ENCODE measurements at regions not wholly inside any gene's neighbourhood (a gene's known extent, or its start where the extent isn't known, plus 50 kb on each side); places are given as distances from the start of the nearest gene placed in this dataset.

- DNase-seq, result no peak
Observed at GRCh38 chr20:10771435-10772140, 97.8 kb upstream of the JAG1 start.

GRCh38 chr20:10774357-10774943 lies 100.7 kb upstream of the JAG1 start:
- DNase-seq, result no peak

GRCh38 chr20:10777710-10778109 lies 103.9 kb upstream of the JAG1 start:
- peak in 1 of 2 experiments; percentile 23 for DNase-seq

GRCh38 chr20:10779911-10780310 lies 106.1 kb upstream of the JAG1 start:
- DNase-seq, result no peak

GRCh38 chr20:10780901-10781300 lies 107.1 kb upstream of the JAG1 start:
- DNase-seq, result no peak

GRCh38 chr20:10781526-10781925 lies 107.7 kb upstream of the JAG1 start:
- no peak for DNase-seq

GRCh38 chr20:10783707-10784553 lies 110.1 kb upstream of the JAG1 start:
- DNase-seq, result peak; percentile 36 to 41

- DNase-seq, result peak; percentile 18 to 45
Observed at GRCh38 chr20:10784554-10785183, 110.9 kb upstream of the JAG1 start.

GRCh38 chr20:10786678-10787077 lies 112.9 kb upstream of the JAG1 start:
- DNase-seq, result no peak

GRCh38 chr20:10788055-10788454 lies 114.3 kb upstream of the JAG1 start:
- DNase-seq, result no peak

- DNase-seq, result no peak
Observed at GRCh38 chr20:10788877-10789276, 115.1 kb upstream of the JAG1 start.

GRCh38 chr20:10789386-10789785 lies 115.6 kb upstream of the JAG1 start:
- DNase-seq, result peak in 1 of 2 experiments; percentile 7

GRCh38 chr20:10790013-10790412 lies 116.2 kb upstream of the JAG1 start:
- DNase-seq, result peak; percentile 85 to 93

- no peak for DNase-seq
Observed at GRCh38 chr20:10792291-10792690, 118.5 kb upstream of the JAG1 start.

- DNase-seq, result no peak
Observed at GRCh38 chr20:10793766-10794165, 120.0 kb upstream of the JAG1 start.

GRCh38 chr20:10794765-10795164 lies 121.0 kb upstream of the JAG1 start:
- no peak for DNase-seq

GRCh38 chr20:10795286-10796026 lies 121.7 kb upstream of the JAG1 start:
- DNase-seq, result peak; percentile 22 to 42

- no peak for DNase-seq
Observed at GRCh38 chr20:10798811-10799210, 125.0 kb upstream of the JAG1 start.

GRCh38 chr20:10799735-10800134 lies 125.9 kb upstream of the JAG1 start:
- DNase-seq, result no peak

- DNase-seq, result peak; percentile 7 to 17
Observed at GRCh38 chr20:10800288-10800687, 126.5 kb upstream of the JAG1 start.

GRCh38 chr20:10802236-10802635 lies 128.4 kb upstream of the JAG1 start:
- DNase-seq, result no peak

- DNase-seq, result no peak
Observed at GRCh38 chr20:10805764-10806163, 132.0 kb upstream of the JAG1 start.

- no peak for DNase-seq
Observed at GRCh38 chr20:10806539-10806938, 132.7 kb upstream of the JAG1 start.

Measured in SHP77 (cell line).